ENCODE measurements at regions not wholly inside any gene's neighbourhood (a gene's known extent, or its start where the extent isn't known, plus 50 kb on each side); places are given as distances from the start of the nearest gene placed in this dataset.

DNA sequence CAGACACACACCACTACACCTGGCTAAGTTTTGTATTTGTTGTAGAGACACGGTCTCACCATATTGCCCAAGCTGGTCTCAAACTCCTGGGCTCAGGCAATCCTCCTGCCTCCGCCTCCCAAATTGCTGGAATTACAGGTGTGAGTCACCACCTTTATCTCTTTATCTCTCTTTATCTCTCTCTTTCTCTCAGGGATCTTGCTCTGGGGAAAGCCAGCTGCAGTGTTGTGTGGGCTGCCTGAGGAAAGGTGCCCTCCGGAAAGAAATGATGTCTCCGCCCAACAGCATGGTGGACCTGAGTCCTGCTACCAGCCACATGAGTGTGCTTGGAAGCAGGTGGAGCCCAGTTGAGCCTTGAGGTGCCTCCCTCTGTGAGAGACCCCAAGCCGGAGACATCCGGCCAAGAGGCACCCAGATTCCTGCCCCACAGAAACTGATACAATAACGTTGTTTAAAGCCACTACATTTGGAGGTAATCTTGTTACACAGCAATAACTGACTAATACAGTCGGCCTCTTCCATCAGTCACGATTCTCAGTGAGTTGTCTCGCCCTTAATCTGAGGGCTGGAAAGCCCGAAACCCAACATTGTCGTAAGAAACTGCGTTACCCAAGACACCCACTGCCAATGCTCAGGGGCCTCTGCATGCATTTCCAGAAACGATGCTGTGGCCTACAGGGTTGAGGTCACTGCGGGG is 68.0 kb upstream of the RPH3AL start:
- Histone ChIP-seq H3K36me3 (ENCODE audit: control insufficient read depth in 2 of 2, extremely low read depth in 1 of 2, insufficient read depth in 2 of 2, low read length in 2 of 2) (no peaks in the 10 kb centered on the region), H2AFZ (ENCODE audit: low read depth, low read length) (no peak overlapping the region), H3K4me3 (replicated peaks in 1 of 3; ENCODE audit: insufficient read depth in 1 of 3, low read depth in 1 of 3, low read length in 3 of 3) (no peak overlapping the region), H4K20me1 (replicated peaks; ENCODE audit: control insufficient read depth, extremely low read depth, insufficient read depth, low read length) (no peaks in the 10 kb centered on the region), H3K9me1 (replicated peaks; ENCODE audit: control insufficient read depth, extremely low read depth, insufficient read depth, low read length) (no peaks in the 10 kb centered on the region), H3K9ac (replicated peaks; ENCODE audit: extremely low read depth, insufficient read depth, low read length) (no peak overlapping the region), H3K27ac (ENCODE audit: insufficient read depth, low read depth, low read length) (no peak overlapping the region), H3K4me1 (ENCODE audit: control insufficient read depth, extremely low read depth, insufficient read depth, low read length) (no peaks in the 10 kb centered on the region), H3K79me2 (ENCODE audit: control insufficient read depth, insufficient read depth, low read length) (no peaks in the 10 kb centered on the region), H3K9me3 (replicated peaks; ENCODE audit: control insufficient read depth, insufficient read depth, low read length) (no peaks in the 10 kb centered on the region), H3K4me2 (ENCODE audit: insufficient read depth, low read length) (no peak overlapping the region), H3K27me3 (ENCODE audit: control insufficient read depth in 2 of 2, insufficient read depth in 2 of 2, low read length in 2 of 2) (no peaks in the 10 kb centered on the region)
- TF ChIP-seq POLR2A (IDR thresholded peaks at IDR 0.05; ENCODE audit: low read depth, low read length) = no peak
- no peak for TF ChIP-seq JUN (IDR thresholded peaks at IDR 0.05; ENCODE audit: borderline replicate concordance, insufficient read depth, insufficient read length, low read depth)
- no peak for TF ChIP-seq MYC (IDR thresholded peaks at IDR 0.05; ENCODE audit: low read depth, low read length)
- TF ChIP-seq FOS (IDR thresholded peaks at IDR 0.05; ENCODE audit: borderline replicate concordance, insufficient read depth, low read length) = no peak
- TF ChIP-seq EZH2 (IDR thresholded peaks at IDR 0.05; ENCODE audit: borderline replicate concordance, low read depth, low read length, severe bottlenecking) = no peak
- TF ChIP-seq, protein P1, sequence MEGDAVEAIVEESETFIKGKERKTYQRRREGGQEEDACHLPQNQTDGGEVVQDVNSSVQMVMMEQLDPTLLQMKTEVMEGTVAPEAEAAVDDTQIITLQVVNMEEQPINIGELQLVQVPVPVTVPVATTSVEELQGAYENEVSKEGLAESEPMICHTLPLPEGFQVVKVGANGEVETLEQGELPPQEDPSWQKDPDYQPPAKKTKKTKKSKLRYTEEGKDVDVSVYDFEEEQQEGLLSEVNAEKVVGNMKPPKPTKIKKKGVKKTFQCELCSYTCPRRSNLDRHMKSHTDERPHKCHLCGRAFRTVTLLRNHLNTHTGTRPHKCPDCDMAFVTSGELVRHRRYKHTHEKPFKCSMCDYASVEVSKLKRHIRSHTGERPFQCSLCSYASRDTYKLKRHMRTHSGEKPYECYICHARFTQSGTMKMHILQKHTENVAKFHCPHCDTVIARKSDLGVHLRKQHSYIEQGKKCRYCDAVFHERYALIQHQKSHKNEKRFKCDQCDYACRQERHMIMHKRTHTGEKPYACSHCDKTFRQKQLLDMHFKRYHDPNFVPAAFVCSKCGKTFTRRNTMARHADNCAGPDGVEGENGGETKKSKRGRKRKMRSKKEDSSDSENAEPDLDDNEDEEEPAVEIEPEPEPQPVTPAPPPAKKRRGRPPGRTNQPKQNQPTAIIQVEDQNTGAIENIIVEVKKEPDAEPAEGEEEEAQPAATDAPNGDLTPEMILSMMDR (IDR thresholded peaks at IDR 0.05; ENCODE audit: extremely low read depth in 1 of 2, insufficient read depth in 1 of 2, low read depth in 1 of 2, low read length in 2 of 2) = no peak
- TF ChIP-seq, protein P2, sequence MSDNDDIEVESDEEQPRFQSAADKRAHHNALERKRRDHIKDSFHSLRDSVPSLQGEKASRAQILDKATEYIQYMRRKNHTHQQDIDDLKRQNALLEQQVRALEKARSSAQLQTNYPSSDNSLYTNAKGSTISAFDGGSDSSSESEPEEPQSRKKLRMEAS (IDR thresholded peaks at IDR 0.05; ENCODE audit: insufficient read depth, insufficient read length) = no peak
- TF ChIP-seq GATA2 (IDR thresholded peaks at IDR 0.05; ENCODE audit: insufficient read depth, insufficient read length, low read depth, low read length) = no peak
- no peak for TF ChIP-seq POLR2AphosphoS5 (IDR thresholded peaks at IDR 0.05; ENCODE audit: insufficient read depth, low read depth, low read length)
- no peak for DNase-seq (ENCODE audit: low read depth, low spot score)
- ChIA-PET POLR2A (no interaction called here), CTCF (interaction anchor here (1.3 to 1.6 kb wide), 3 partner anchors 8 to 280 kb away, joined by 4 to 14 read pairs (median 6); no protein-coding TSS in a partner anchor)
- dilution Hi-C loops (cut with MboI; ENCODE audit: extremely low pct_ligation_motif_present, low sequenced_read_pairs) = no loop called here
- intact Hi-C loops (cut with micrococcal nuclease) = no loop called here
- no TSS peak for BruUV-seq (replicated peaks)
- no peak for FAIRE-seq

Data from endothelial cell of umbilical vein (primary cell).